GM19395 (cell line): ENCODE measurements at regions not wholly inside any gene's neighbourhood (a gene's known extent, or its start where the extent isn't known, plus 50 kb on each side); places are given as distances from the start of the nearest gene placed in this dataset.

Experiments used
- ATAC-seq: cut with Tn5 transposase; IDR thresholded peaks from one replicate; pipeline ENCODE4 v1.9.1; 2021; ENCODE audit warnings: mild to moderate bottlenecking, moderate library complexity; ENCODE audit not compliant: unreplicated experiment

DNA sequence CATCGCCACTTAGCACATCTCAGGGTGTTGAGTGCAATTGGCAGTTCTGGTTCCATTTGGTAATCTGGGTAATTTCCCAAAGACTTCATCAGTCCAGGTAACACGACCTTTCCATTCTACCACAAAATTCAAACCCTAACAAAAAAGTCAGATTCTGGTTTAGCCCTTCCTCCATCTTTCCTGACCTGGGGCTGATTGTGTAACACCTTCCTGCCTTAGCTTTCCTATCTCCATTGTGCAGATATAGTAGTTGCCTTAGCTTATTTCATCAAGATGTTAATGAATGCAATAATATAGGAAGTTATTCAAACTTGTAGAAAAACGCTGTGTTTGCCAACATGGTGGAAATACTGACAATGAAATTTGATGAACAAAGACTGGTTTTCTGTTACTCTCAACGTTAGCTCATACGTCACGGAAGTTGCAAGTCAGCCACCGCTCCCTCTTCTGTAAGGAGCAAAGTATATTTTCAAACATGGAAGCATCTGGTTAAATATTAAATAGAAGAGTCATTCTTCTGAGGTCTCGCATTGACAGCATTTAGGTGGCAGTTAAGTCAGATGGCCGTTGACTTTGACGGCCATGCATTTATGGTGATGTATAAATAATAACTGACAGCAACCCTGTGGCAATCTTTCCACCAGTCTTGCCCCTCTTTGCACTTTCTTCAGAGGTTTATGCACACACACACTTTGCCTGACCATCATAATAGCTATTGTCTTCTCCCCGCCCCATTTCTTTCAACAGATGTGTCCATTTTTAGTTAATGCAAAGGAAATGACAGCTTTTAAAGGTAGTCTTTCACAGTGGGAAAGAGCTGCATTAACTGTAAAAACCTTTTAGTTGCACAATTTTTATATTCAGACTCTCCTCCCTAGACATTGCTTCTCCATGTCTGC is 205.1 kb upstream of the BMPER start:
- no peak for ATAC-seq

DNA sequence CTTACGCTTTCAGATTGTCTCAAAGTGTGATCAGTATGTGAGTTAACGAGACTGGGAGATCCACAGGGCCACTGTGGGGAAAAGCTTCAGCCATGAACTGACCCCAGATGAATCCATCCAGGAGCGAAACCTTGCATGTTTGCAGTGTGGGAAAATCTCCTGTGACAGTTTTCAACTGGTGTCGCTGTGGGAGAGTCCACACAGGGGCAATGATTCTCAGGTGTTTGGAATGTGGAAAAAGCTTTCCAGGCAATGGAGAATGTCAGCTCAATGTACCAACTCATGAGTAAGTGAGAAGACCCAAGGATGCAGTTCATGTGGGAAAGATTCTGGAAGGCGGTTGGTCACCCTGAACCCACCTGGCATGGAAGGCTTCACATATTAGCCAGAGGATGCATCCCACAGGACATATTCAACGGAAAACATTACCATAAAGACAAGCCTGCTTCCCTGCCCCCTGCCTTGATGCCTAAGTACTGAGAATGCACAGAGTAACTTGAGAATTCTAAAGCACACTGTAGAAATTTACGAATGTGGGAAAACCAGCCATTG is 204.1 kb upstream of the BMPER start:
- ATAC-seq = no peak

DNA sequence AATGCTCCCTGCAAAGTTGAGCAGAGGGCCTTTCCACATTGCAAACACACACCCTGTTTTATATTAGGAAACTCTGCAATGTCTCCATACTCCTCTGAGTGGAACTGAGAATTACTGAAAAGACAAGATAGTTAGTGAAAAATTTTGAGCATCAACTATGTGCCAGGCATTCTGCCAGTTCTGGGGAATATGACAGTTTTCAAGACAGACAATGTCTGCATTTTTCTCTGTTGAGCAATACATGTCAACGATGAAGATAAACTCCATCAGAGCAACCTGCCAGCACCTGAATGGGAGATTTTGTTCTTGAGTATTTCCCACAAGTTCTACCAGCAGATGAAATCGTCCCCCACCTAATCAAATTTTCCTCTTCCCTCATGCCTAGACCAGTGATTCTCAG is 203.4 kb upstream of the BMPER start:
- no peak for ATAC-seq

DNA sequence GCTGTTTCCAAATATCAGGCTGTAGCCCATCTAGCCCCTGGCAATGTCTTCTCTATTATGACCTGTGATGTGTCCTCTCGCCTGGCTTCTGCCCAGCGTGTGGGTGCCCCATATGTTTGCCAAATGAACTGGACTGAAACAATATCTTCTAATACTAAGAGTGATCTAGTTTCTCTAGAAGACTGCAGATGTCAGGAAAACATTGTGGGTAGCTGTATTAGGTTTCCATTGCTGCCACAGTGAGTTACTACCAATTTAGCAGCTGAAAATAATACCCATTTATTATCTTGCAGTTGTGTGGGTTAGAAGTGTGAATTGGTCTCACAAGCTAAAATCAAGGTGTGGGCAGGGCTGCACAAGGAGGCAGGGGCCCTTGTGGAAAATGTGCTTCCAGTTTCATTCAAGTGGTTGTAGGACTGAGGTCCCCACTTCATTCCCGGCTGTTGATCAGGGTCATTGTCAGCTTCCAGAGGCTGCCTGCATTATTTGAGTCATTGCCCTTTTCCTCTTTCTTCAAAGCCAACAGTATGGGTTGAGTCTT is 202.8 kb upstream of the BMPER start:
- ATAC-seq = no peak

GRCh38 chr7:33705333-33705833 is 200.0 kb upstream of the BMPER start:
- no peak for ATAC-seq

- no peak for ATAC-seq
These were observed 199.2 kb upstream of the BMPER start for GRCh38 chr7:33706186-33706585.

- no peak for ATAC-seq
These were observed 198.6 kb upstream of the BMPER start for GRCh38 chr7:33706771-33707200.

DNA sequence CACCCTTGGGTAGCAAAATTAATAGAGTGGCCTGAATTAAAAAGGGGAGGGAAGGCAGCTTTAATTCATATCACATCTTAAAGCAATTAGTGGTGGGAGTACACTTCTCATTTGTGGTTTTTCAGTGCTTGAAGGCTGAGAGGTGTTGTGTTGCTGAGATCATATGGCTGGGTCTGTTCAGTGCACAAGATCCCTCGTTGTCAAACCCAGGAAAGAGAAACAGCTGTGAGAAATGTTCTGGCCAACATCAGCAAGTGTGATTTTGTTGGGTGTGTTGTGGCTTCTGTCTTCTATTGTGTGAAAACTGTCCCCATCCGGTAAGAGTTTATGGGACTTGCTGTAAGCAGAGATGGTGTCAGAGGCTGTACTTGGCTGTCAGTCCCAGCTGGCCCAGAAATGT is 197.9 kb upstream of the BMPER start:
- no peak for ATAC-seq

- no peak for ATAC-seq
These were observed 194.7 kb upstream of the BMPER start for GRCh38 chr7:33710608-33711007.

DNA sequence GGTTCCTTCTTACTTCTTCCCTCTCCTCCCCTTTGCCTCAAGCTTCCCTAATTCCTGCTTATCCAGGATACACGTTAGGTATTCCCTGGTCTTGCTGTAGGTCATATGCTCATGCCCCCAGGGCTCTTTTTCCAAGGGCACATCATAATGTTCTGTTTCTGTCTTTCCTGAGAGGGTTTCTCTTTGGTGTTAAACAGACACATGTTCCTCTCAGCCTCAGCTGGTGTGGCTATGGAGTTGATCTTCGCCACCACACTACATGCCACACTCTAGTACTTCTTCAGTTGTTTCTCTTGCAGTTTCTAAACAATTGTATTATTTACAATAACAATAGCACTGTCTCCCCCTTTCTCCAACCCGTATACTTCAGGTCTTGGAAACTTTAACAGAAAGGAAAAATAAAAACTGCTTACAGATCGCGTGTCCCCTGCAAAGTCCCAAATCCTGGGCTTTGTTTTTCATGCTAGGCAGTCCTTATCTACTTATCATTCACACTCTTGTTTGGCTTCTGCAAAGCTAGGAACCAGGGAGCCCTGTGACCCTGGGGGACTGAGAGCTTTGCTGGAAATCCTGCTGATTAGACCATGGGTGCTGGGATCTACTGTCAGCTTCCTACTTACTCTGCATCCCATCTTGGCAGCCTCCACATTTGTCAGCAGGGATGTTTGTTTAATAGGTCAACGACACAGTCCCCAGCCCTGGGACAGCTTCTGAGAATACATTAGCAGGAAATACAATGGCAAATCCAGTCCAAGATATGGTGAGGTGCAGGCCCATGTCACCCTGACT is 193.9 kb upstream of the BMPER start:
- no peak for ATAC-seq

- ATAC-seq = no peak
These were observed 193.3 kb upstream of the BMPER start for GRCh38 chr7:33712020-33712414.

DNA sequence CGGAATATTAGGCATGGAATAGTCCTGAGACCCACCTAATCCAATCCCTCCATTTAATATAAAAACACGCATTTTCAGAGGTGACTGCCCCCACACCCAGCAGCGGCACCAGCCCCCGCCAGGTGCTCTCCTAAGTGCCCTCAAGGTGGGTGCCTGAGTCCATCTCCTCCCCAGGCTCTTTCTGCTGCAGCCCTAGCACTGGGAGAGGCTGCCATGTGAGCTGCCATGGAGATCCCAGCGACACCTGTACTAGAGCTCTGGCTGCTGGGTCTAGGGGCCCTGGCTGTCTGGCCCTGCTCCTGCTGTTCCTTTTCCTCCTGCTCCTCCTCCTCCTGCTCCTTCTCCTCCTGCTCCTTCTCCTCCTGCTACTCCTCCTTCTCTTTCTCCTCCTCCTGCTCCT is 191.1 kb upstream of the BMPER start:
- no peak for ATAC-seq

- ATAC-seq = no peak
These were observed 188.5 kb upstream of the BMPER start for GRCh38 chr7:33716581-33717477.

DNA sequence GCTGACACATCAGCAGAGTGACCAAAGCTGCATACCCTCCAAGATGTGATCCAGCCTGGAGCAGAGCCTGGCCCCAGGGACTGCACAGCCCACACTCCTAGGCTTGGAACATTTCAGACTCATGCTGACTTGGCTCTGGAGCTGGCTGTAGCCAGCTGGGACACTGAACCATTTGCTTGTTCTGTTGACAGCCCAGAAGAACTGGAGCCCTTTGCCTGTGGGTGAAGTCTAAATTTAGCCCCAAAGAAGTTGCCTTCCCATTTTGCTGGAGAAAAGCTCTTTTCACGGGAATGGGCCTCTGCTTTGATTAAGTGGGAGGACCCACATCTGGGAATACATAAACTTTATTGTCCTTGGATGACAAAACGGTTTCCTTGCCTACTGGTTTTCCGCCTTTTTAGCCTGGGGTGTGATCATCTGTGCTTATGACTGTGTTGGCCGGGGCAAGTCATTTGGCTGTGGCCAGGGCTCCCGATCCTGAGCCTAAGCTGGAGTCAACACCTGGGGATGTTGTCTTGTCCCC is 186.2 kb upstream of the BMPER start:
- no peak for ATAC-seq

DNA sequence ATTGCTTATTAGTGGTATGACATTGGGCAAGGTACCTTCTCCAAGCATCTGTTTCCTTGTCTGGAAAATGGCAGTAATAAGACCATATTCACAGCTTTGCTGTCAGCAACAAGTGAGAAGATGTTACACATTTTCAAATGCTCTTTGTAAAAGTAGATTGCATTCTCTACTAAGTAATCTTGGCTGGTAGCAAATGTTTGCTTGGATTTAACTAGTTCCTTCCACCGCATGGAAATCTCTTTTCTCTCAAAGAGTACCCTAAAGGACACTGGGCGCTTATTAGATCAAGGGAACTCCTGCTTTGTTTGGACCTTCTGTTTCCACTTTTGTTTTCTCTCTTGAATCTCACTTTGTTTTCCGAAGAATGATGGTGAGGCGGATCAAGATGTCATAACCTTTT is 185.2 kb upstream of the BMPER start:
- no peak for ATAC-seq

DNA sequence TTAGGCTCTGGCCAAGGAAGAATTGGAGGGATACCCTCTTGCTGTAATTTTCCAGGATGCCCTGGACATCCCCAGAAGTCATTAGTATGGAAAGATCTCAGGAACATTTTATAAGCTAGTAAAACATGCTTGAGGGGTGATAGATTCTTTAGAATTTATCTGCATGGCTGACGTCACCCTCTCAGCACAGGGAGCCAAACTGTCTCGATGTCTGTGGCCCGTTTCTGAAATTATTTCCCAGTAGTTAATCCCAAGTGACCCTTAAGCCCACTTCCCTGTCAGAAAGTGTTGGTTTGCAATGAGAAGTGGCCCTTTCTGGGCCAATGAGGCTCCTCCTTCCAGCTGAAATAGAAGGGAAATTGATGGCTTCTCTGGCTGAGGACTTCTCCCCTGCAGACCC is 184.5 kb upstream of the BMPER start:
- no peak for ATAC-seq

DNA sequence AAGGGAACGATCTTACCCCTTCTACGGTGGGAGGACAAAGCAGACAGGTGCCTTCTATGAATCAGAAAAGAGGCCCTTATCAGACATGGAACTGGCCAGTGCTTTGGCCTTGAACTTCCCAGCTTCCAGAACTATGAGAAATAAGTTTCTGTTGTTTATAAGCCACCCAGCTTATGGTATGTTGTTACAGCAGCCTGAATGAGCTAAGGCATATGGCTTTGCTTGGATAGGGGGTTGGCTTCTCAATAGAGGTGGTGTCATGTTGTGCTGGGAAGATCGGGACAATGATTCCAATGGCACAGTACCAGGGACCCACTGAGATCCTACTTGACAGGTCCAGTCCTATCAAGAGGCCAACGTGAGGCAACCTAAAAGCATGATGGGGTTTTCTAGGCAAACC is 183.4 kb upstream of the BMPER start:
- ATAC-seq = no peak

DNA sequence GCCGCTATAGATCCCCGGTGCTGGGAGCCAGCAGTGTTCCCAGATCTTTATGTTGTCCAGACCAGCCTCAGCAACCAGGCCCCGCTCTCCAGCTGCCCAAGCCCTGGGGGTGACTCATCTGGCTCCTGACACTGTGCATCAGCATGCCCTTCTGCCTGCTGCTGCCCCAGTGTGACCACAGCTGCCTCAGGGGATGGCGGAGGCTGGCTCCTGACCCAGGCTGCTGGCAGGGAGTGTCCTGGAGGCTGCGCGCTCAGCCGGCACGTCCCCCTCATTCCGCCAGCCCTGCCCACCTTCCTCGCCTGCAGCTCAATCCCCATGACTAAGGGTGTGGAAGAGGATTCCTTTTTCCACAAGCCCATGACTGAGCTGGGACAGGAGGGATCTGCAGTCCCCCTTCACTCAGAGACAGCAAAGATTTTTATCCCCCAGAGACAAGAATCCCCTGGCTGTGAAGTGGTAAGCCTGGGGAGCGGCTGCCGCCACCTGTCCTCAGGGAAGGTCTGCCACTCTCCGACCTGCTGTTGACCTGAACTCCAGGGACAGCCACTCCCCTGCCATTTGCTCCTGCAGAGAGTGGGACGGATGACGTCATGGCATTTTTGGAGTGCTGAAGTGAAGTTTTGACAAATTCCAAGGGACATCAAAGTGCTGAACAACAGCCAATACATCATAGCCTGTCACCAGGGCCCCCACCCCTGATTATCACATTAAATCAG is 182.8 kb upstream of the BMPER start:
- ATAC-seq = no peak

DNA sequence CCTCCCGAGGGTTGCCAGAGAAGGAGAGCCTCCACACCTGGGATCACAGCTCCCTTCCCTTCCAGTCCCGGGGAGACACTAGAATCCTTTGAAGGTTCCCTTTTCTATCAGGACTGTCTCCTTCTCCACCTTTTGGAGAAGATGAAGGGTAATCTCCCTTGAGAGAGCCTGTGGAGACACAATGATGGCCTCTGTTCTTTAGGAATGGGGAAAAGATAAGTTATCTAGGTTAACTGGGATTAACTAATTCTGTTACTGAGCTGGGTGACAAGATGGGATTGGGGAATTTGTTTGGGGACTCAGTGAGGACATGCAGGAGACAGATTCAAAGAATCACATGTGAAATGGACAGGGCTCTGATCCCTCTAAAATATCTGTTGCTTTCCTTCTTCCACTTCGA is 181.1 kb upstream of the BMPER start:
- no peak for ATAC-seq
